ENCODE measurements at regions not wholly inside any gene's neighbourhood (a gene's known extent, or its start where the extent isn't known, plus 50 kb on each side); places are given as distances from the start of the nearest gene placed in this dataset.
"Not testable (repeated sequence)": the region's sequence is repeated elsewhere in the genome, so short reads cannot be mapped to it uniquely, and the experiment has no call there.

GRCh38 chr9:101832486-101832885 is 94.0 kb upstream of the GRIN3A start (continued):
- TF ChIP-seq NFAT5 (CRISPR knock-in tag; IDR thresholded peaks at IDR 0.05) (no peak), HMGXB4 (CRISPR knock-in tag; IDR thresholded peaks at IDR 0.05; ENCODE audit: borderline replicate concordance in 1 of 2, low read depth in 1 of 2) (no peak), SIN3B (IDR thresholded peaks at IDR 0.05; ENCODE audit: low read length) (no peak), ZSCAN30 (CRISPR knock-in tag; IDR thresholded peaks at IDR 0.05) (no peak), ATF7 (IDR thresholded peaks at IDR 0.05) (no peak), ATF7 (CRISPR knock-in tag; IDR thresholded peaks at IDR 0.05) (no peak), ZSCAN31 (CRISPR knock-in tag; IDR thresholded peaks at IDR 0.05; ENCODE audit: low read depth) (no peak), HMG20B (CRISPR knock-in tag; conservative IDR thresholded peaks at IDR 0.05) (no peak), TAF15 (IDR thresholded peaks at IDR 0.05; ENCODE audit: low read depth, low read length, poor library complexity, severe bottlenecking) (no peak), POLR2AphosphoS5 (IDR thresholded peaks at IDR 0.05; ENCODE audit: low read depth, low read length) (no peak)
- TF ChIP-seq, protein P1, sequence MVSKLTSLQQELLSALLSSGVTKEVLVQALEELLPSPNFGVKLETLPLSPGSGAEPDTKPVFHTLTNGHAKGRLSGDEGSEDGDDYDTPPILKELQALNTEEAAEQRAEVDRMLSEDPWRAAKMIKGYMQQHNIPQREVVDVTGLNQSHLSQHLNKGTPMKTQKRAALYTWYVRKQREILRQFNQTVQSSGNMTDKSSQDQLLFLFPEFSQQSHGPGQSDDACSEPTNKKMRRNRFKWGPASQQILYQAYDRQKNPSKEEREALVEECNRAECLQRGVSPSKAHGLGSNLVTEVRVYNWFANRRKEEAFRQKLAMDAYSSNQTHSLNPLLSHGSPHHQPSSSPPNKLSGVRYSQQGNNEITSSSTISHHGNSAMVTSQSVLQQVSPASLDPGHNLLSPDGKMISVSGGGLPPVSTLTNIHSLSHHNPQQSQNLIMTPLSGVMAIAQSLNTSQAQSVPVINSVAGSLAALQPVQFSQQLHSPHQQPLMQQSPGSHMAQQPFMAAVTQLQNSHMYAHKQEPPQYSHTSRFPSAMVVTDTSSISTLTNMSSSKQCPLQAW (CRISPR knock-in tag; IDR thresholded peaks at IDR 0.05), result no peak

DNA sequence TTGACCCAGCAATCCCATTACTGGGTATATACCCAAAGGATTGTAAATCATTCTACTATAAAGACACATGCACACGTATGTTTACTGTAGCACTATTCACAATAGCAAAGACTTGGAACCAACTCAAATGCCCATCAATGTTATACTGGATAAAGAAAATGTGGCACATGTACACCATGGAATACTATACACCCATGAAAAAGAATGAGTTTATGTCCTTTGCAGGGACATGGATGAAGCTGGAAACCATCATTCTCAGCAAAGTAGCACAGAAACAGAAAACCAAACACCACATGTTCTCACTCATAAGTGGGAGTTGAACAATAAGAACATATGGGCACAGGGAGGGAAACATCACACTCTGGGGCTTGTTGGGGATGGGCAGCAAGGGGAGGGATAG is 83.0 kb upstream of the GRIN3A start:
- DNase-seq (ENCODE audit: low spot score); H3K36me3 ChIP-seq (replicated peaks in 1 of 2; ENCODE audit: control insufficient read depth in 1 of 2, insufficient read depth in 2 of 2, low read length in 2 of 2); H3K27me3 ChIP-seq (ENCODE audit: control insufficient read depth in 1 of 2, insufficient read depth in 2 of 2, low read length in 2 of 2); intact Hi-C loops (cut with micrococcal nuclease; ENCODE audit: unreplicated experiment); H3K4me1 ChIP-seq (ENCODE audit: insufficient read depth, low read length); H3K4me3 ChIP-seq (replicated peaks in 1 of 3; ENCODE audit: insufficient read depth in 1 of 3, low read depth in 2 of 3, low read length in 3 of 3); H3K27ac ChIP-seq (ENCODE audit: extremely low read length, insufficient read depth, low read length); H4K20me1 ChIP-seq (ENCODE audit: insufficient read depth, low read length); H3K9me3 ChIP-seq (ENCODE audit: low read length); H2AFZ ChIP-seq (ENCODE audit: low read length); H3K9ac ChIP-seq (ENCODE audit: insufficient read depth, low read depth, low read length); FAIRE-seq; H3K4me2 ChIP-seq (ENCODE audit: low read depth, low read length); BruUV-seq (replicated peaks); ATAC-seq; in situ Hi-C loops (cut with HindIII; ENCODE audit: extremely low pct_ligation_motif_present, low pct_unique_long_range_greater_than_20kb); H3K79me2 ChIP-seq (ENCODE audit: insufficient read depth, low read length); CTCF ChIA-PET (ENCODE audit: low intra/inter-chr PET ratio, low total read pairs); POLR2A ChIA-PET: not testable (repeated sequence)
- 44% methylated on average over 1 of the region's 1 CpG for WGBS (ENCODE audit: low lambda C conversion rate)

Measured in HepG2 (cell line).